ENCODE measurements at regions not wholly inside any gene's neighbourhood (a gene's known extent, or its start where the extent isn't known, plus 50 kb on each side); places are given as distances from the start of the nearest gene placed in this dataset.

DNA sequence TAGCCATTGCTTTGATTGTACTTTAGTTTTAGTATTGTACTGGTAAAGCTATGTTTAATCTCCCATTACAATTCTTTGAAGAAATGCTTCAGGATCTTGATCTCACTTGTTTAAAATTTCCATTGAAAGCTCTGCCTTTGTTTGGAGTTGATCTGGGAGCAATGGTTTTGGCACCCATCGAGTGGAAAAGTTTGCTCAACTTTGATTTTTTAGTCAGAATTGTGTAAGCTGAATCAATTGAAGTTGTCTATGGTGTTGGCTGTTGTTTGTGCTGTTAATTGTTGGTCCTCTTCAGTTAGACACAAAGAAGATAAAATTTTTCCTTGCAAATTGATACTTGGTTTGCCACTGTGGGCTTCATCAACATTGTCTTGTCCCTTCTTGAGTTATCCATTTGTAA is 99.8 kb upstream of the ADAD1 start:
- no peak overlapping the region for H3K9ac ChIP-seq (ENCODE audit: low read depth in 2 of 2, low read length in 2 of 2)
- no peaks in the 10 kb centered on the region for H3K4me1 ChIP-seq
- TF ChIP-seq CTCF (IDR thresholded peaks at IDR 0.05), result no peak
- H3K9me3 ChIP-seq, result no peaks in the 10 kb centered on the region
- H3K27me3 ChIP-seq, result no peaks in the 10 kb centered on the region
- DNase-seq, result no peak
- no peak overlapping the region for H3K27ac ChIP-seq
- H3K36me3 ChIP-seq, result no peaks in the 10 kb centered on the region
- intact Hi-C loops (cut with DNase I), result no loop called here
- no peak overlapping the region for H3K4me3 ChIP-seq

DNA sequence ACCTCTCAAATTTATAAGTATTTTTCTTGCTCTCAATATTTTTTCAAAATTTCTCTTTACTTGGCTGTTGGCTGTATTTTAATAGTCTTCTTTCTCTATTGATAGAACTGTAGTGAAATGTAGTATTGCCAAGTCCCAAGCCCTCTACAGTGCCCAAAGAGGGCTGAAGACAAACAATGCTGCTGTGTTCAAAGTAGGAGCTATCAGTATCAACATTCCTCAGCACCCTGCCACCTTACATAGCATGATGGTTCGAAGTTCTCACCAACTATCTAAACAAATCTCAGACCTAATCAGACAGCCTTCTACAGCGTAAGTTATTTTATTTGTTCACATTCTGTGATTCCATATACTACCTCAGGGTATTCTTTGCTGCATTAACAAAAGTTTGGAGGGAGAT is 99.1 kb upstream of the ADAD1 start:
- no peak for TF ChIP-seq CTCF (IDR thresholded peaks at IDR 0.05)
- no peaks in the 10 kb centered on the region for H3K27me3 ChIP-seq
- H3K36me3 ChIP-seq, result no peaks in the 10 kb centered on the region
- no peaks in the 10 kb centered on the region for H3K4me1 ChIP-seq
- H3K9ac ChIP-seq (ENCODE audit: low read depth in 2 of 2, low read length in 2 of 2), result no peak overlapping the region
- no peak overlapping the region for H3K4me3 ChIP-seq
- no peak for DNase-seq
- intact Hi-C loops (cut with DNase I), result no loop called here
- no peak overlapping the region for H3K27ac ChIP-seq
- H3K9me3 ChIP-seq, result no peaks in the 10 kb centered on the region

- intact Hi-C loops (cut with DNase I), result no loop called here
- no peaks in the 10 kb centered on the region for H3K36me3 ChIP-seq
Observed at GRCh38 chr4:122285285-122285684, 93.5 kb upstream of the ADAD1 start.

GRCh38 chr4:122293374-122294365 is 85.1 kb upstream of the ADAD1 start:
- H3K36me3 ChIP-seq, result no peaks in the 10 kb centered on the region
- intact Hi-C loops (cut with DNase I), result no loop called here
- H3K9ac ChIP-seq (ENCODE audit: low read depth in 2 of 2, low read length in 2 of 2), result no peak overlapping the region
- DNase-seq, result no peak
- no peak for TF ChIP-seq CTCF (IDR thresholded peaks at IDR 0.05)
- H3K4me3 ChIP-seq, result no peak overlapping the region
- no peak overlapping the region for H3K27ac ChIP-seq
- no peaks in the 10 kb centered on the region for H3K9me3 ChIP-seq
- H3K4me1 ChIP-seq, result no peaks in the 10 kb centered on the region
- H3K27me3 ChIP-seq, result no peaks in the 10 kb centered on the region

More at GRCh38 chr4:122285285-122285684, 93.5 kb upstream of the ADAD1 start:
- H3K27ac ChIP-seq, result no peak overlapping the region
- no peak overlapping the region for H3K4me3 ChIP-seq
- H3K9me3 ChIP-seq, result no peaks in the 10 kb centered on the region
- H3K9ac ChIP-seq (ENCODE audit: low read depth in 2 of 2, low read length in 2 of 2), result no peak overlapping the region
- H3K27me3 ChIP-seq, result no peaks in the 10 kb centered on the region
- TF ChIP-seq CTCF (IDR thresholded peaks at IDR 0.05), result no peak
- DNase-seq, result no peak
- no peaks in the 10 kb centered on the region for H3K4me1 ChIP-seq

DNA sequence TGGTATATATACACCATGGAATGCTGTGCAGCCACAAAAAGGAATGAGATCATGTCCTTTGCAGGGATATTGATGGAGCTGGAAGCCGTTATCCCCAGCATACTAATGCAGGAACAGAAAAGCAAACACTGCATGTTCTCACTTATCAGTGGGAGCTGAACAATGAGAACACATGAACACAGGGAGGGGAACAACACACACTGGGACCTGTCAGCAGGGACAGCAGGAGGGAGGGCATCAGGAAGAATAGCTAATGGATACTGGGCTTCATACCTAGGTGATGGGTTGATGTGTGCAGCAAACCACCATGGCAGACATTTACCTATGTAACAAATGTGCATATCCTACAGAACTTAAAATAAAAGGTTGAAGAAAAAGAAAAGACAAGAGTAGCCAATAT is 81.1 kb upstream of the ADAD1 start:
- Histone ChIP-seq H3K36me3 (no peaks in the 10 kb centered on the region), H3K9me3 (no peaks in the 10 kb centered on the region), H3K27ac (no peak overlapping the region), H3K4me3 (no peak overlapping the region), H3K9ac (ENCODE audit: low read depth in 2 of 2, low read length in 2 of 2) (no peak overlapping the region), H3K4me1 (no peaks in the 10 kb centered on the region), H3K27me3 (no peaks in the 10 kb centered on the region)
- no peak for DNase-seq
- no peak for TF ChIP-seq CTCF (IDR thresholded peaks at IDR 0.05)
- intact Hi-C loops (cut with DNase I), result no loop called here

All from colonic mucosa (tissue), 4 donors.